ENCODE measurements at regions not wholly inside any gene's neighbourhood (a gene's known extent, or its start where the extent isn't known, plus 50 kb on each side); places are given as distances from the start of the nearest gene placed in this dataset.

DNA sequence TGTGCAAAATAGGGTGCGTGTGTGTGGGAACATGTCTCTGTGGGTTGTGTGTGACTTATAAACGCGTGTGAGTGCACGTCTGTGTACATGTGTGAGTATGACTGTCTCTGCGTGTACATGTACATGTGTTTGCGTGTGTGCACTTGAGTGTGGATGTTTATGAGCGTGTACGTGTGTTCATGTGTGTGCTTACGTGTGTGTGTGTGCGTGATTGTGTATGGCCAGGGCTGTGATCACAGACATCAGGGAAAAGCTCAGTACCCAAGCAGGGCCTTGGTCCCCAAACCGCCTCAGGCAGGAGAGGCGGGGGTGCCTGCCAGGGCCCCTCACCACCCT lies 326.3 kb upstream of the DIO3 start:
- H3K27me3 ChIP-seq (replicated peaks; ENCODE audit: insufficient read depth, low read depth, low read length, poor library complexity) = no peaks in the 10 kb centered on the region
- DNase-seq (ENCODE audit: low spot score) = no peak
- no peak overlapping the region for H3K4me3 ChIP-seq (ENCODE audit: low read depth, low read length, poor library complexity, severe bottlenecking)
- no TSS peak for BruUV-seq (replicated peaks)
- POLR2A ChIA-PET (ENCODE audit: low non-redundant PET) = interaction anchor here (0.7 kb wide), 1 partner anchor 125 kb away, joined by 3 read pairs; no protein-coding TSS in a partner anchor
- no peaks in the 10 kb centered on the region for H3K36me3 ChIP-seq (ENCODE audit: insufficient read depth, low read length, poor library complexity, severe bottlenecking)
- no peak for TF ChIP-seq EZH2 (IDR thresholded peaks at IDR 0.05; ENCODE audit: borderline replicate concordance, low read depth, low read length, poor library complexity, severe bottlenecking)
- TF ChIP-seq, protein P1, sequence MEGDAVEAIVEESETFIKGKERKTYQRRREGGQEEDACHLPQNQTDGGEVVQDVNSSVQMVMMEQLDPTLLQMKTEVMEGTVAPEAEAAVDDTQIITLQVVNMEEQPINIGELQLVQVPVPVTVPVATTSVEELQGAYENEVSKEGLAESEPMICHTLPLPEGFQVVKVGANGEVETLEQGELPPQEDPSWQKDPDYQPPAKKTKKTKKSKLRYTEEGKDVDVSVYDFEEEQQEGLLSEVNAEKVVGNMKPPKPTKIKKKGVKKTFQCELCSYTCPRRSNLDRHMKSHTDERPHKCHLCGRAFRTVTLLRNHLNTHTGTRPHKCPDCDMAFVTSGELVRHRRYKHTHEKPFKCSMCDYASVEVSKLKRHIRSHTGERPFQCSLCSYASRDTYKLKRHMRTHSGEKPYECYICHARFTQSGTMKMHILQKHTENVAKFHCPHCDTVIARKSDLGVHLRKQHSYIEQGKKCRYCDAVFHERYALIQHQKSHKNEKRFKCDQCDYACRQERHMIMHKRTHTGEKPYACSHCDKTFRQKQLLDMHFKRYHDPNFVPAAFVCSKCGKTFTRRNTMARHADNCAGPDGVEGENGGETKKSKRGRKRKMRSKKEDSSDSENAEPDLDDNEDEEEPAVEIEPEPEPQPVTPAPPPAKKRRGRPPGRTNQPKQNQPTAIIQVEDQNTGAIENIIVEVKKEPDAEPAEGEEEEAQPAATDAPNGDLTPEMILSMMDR (conservative IDR thresholded peaks at IDR 0.05; ENCODE audit: low read depth, low read length) = no peak
- H3K9me3 ChIP-seq (ENCODE audit: low read depth, low read length, poor library complexity, severe bottlenecking) = no peaks in the 10 kb centered on the region
- intact Hi-C loops (cut with micrococcal nuclease; ENCODE audit: unreplicated experiment) = loop anchor here (5.0 to 10.0 kb wide), 3 partner anchors 330 to 853 kb away; partner anchors contain the start of gene RTL1
- H3K27ac ChIP-seq (ENCODE audit: low read depth, low read length, poor library complexity, severe bottlenecking) = no peak overlapping the region
- H3K4me1 ChIP-seq (ENCODE audit: insufficient read depth, low read length, poor library complexity, severe bottlenecking) = no peaks in the 10 kb centered on the region
- CTCF ChIA-PET = interaction anchor here (0.6 to 1.1 kb wide), 2 partner anchors 329 to 383 kb away, joined by 4 to 5 read pairs; no protein-coding TSS in a partner anchor

DNA sequence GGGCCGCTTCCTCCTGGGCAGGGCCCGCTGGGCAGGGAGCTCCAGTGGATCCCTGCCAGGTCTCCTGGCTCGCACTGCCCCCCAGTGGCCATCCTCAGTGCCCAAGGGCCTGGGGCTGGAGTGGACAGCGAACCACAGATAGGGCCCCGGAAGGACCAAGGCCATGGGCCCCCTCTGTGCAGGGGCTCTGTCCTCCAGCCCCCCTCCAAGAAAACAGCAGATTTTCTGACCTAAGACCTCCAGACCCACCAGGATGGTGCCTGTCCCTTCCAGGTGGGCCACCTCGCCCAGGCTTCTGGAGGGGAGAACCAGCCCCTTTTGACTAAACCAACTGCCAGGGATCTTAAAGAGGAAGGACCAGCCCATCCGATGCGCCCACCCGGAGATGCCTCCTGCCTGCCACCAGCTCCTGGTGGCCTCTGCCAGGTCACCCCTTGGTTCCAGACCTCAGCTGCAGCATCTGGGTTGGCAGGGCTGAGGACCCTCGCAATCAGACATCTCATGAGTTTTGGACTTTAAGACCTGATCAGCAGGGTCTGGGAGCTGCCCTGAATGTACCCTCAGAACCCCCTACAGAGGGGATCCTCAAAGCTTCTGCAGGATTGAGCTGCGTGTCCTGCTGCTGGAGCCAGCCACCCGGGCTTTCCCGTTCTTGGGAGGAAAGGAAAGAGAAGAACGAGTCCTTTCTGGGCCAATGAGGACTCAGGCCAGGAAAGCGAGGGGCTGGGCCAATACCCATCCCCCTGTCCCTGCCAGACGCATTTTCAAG lies 325.8 kb upstream of the DIO3 start:
- POLR2A ChIA-PET (ENCODE audit: low non-redundant PET) = interaction anchor here (0.7 kb wide), 1 partner anchor 126 kb away, joined by 3 read pairs; no protein-coding TSS in a partner anchor
- DNase-seq (ENCODE audit: low spot score) = peak; percentile 55
- BruUV-seq (replicated peaks) = no TSS peak
- Histone ChIP-seq H3K4me3 (ENCODE audit: low read depth, low read length, poor library complexity, severe bottlenecking) (no peak overlapping the region), H3K27ac (ENCODE audit: low read depth, low read length, poor library complexity, severe bottlenecking) (no peak overlapping the region), H3K4me1 (ENCODE audit: insufficient read depth, low read length, poor library complexity, severe bottlenecking) (no peaks in the 10 kb centered on the region), H3K27me3 (replicated peaks; ENCODE audit: insufficient read depth, low read depth, low read length, poor library complexity) (peaks cover 2% of the 10 kb centered on the region), H3K9me3 (ENCODE audit: low read depth, low read length, poor library complexity, severe bottlenecking) (no peaks in the 10 kb centered on the region), H3K36me3 (ENCODE audit: insufficient read depth, low read length, poor library complexity, severe bottlenecking) (no peaks in the 10 kb centered on the region)
- intact Hi-C loops (cut with micrococcal nuclease; ENCODE audit: unreplicated experiment) = loop anchor here (5.0 to 10.0 kb wide), 2 partner anchors 331 to 383 kb away; partner anchors contain the start of gene RTL1
- CTCF ChIA-PET = interaction anchor here (0.6 to 1.1 kb wide), 2 partner anchors 329 to 384 kb away, joined by 4 to 5 read pairs; no protein-coding TSS in a partner anchor
- no peak for TF ChIP-seq EZH2 (IDR thresholded peaks at IDR 0.05; ENCODE audit: borderline replicate concordance, low read depth, low read length, poor library complexity, severe bottlenecking)
- TF ChIP-seq, protein P1 (conservative IDR thresholded peaks at IDR 0.05; ENCODE audit: low read depth, low read length) = peak; percentile 74

DNA sequence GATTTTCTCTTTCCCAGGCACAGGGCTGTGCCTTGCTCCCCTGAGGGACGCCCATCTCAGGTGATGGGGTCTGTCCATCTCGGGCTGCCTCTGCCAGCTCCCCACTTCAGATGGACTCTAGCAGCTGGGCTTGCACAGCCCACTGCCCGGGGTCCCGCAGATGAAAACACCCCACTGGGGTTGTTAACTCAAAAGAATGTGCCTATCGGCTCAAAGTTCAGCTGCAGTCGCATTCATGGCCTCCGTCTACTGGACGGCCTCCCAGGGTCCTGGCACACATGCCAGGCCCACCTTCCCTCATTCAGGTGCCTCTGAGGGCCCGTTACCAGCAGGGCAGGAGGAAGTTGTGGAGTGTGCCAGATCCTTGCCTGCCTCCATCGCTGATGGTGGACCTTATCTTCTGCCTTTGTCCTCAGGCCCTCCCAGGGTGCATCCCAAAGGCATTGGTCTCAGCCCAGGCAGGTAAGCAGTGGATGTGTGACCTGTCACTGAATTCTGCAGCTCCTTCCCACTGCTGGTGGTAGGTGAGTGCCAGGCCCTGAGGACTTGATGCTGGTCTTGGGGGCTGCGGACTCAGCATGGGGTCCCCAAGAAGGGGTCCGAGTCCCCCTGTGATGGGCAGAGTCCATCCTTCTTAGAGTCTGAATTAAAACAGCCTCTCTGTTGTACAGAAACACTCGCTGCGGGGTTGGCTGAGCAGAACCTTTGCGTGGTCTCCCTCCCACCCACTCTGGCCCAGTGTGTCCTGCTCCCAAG lies 324.6 kb upstream of the DIO3 start:
- no TSS peak for BruUV-seq (replicated peaks)
- H3K4me1 ChIP-seq (ENCODE audit: insufficient read depth, low read length, poor library complexity, severe bottlenecking) = no peaks in the 10 kb centered on the region
- TF ChIP-seq EZH2 (IDR thresholded peaks at IDR 0.05; ENCODE audit: borderline replicate concordance, low read depth, low read length, poor library complexity, severe bottlenecking) = no peak
- TF ChIP-seq, protein P1 (conservative IDR thresholded peaks at IDR 0.05; ENCODE audit: low read depth, low read length) = no peak
- no peak overlapping the region for H3K27ac ChIP-seq (ENCODE audit: low read depth, low read length, poor library complexity, severe bottlenecking)
- intact Hi-C loops (cut with micrococcal nuclease; ENCODE audit: unreplicated experiment) = loop anchor here (5.0 to 10.0 kb wide), 2 partner anchors 332 to 384 kb away; partner anchors contain the start of gene RTL1
- peaks cover 3% of the 10 kb centered on the region for H3K27me3 ChIP-seq (replicated peaks; ENCODE audit: insufficient read depth, low read depth, low read length, poor library complexity)
- ChIA-PET CTCF (no interaction called here), POLR2A (ENCODE audit: low non-redundant PET) (no interaction called here)
- no peaks in the 10 kb centered on the region for H3K9me3 ChIP-seq (ENCODE audit: low read depth, low read length, poor library complexity, severe bottlenecking)
- no peak overlapping the region for H3K4me3 ChIP-seq (ENCODE audit: low read depth, low read length, poor library complexity, severe bottlenecking)
- DNase-seq (ENCODE audit: low spot score) = no peak
- H3K36me3 ChIP-seq (ENCODE audit: insufficient read depth, low read length, poor library complexity, severe bottlenecking) = no peaks in the 10 kb centered on the region

Measured in A673 (cell line).